GM21576 (cell line): ENCODE measurements at regions not wholly inside any gene's neighbourhood (a gene's known extent, or its start where the extent isn't known, plus 50 kb on each side); places are given as distances from the start of the nearest gene placed in this dataset.

Source experiments
- ATAC-seq: cut with Tn5 transposase; IDR thresholded peaks from one replicate; pipeline ENCODE4 v1.9.1; 2021; ENCODE audit warnings: mild to moderate bottlenecking, moderate library complexity; ENCODE audit not compliant: unreplicated experiment

- ATAC-seq = no peak
Observed at GRCh38 chr11:116535994-116536393, 236.8 kb downstream of the BUD13 start.

- no peak for ATAC-seq
Observed at GRCh38 chr11:116535120-116535519, 237.7 kb downstream of the BUD13 start.

- ATAC-seq = no peak
Observed at GRCh38 chr11:116534270-116534975, 238.4 kb downstream of the BUD13 start.

- ATAC-seq = no peak
Observed at GRCh38 chr11:116533186-116533825, 239.5 kb downstream of the BUD13 start.

GRCh38 chr11:116532066-116532465 is 240.7 kb downstream of the BUD13 start:
- ATAC-seq = no peak

GRCh38 chr11:116530705-116531104 is 242.1 kb downstream of the BUD13 start:
- ATAC-seq = no peak

- no peak for ATAC-seq
Observed at GRCh38 chr11:116529271-116529670, 243.5 kb downstream of the BUD13 start.

GRCh38 chr11:116527180-116527991 is 245.4 kb downstream of the BUD13 start:
- no peak for ATAC-seq

GRCh38 chr11:116525961-116526495 is 246.8 kb downstream of the BUD13 start:
- ATAC-seq = no peak

GRCh38 chr11:116519499-116519898 is 253.3 kb downstream of the BUD13 start:
- ATAC-seq = peak; percentile 77

- ATAC-seq = no peak
Observed at GRCh38 chr11:116518141-116518540, 254.6 kb downstream of the BUD13 start.

GRCh38 chr11:116517584-116517983 is 255.2 kb downstream of the BUD13 start:
- no peak for ATAC-seq

GRCh38 chr11:116517077-116517476 is 255.7 kb downstream of the BUD13 start:
- ATAC-seq = no peak

- ATAC-seq = no peak
Observed at GRCh38 chr11:116515664-116516184, 257.1 kb downstream of the BUD13 start.

GRCh38 chr11:116513894-116514293 is 258.9 kb downstream of the BUD13 start:
- ATAC-seq = no peak

GRCh38 chr11:116513278-116513823 is 259.4 kb downstream of the BUD13 start:
- ATAC-seq = no peak

- no peak for ATAC-seq
Observed at GRCh38 chr11:116512841-116513240, 259.9 kb downstream of the BUD13 start.

- ATAC-seq = no peak
Observed at GRCh38 chr11:116511684-116512083, 261.1 kb downstream of the BUD13 start.

- no peak for ATAC-seq
Observed at GRCh38 chr11:116510886-116511650, 261.7 kb downstream of the BUD13 start.

GRCh38 chr11:116510166-116510565 is 262.6 kb downstream of the BUD13 start:
- ATAC-seq = no peak
